SK-N-SH treated with all-trans-retinoic acid at 6 μM for 48 hours (cell line): ENCODE measurements at regions not wholly inside any gene's neighbourhood (a gene's known extent, or its start where the extent isn't known, plus 50 kb on each side); places are given as distances from the start of the nearest gene placed in this dataset.

ENCODE experiments used
- TOX ChIP-seq: fragments of 250-450 bp; sonication (Bioruptor Pico); IDR thresholded peaks from 2 replicates; pipeline ENCODE4 v1.8.0; 2021; ENCODE audit warnings: mild to moderate bottlenecking, moderate library complexity, borderline replicate concordance
- ZNF70 ChIP-seq: fragments of 450-650 bp; formaldehyde crosslinking; IDR thresholded peaks from 2 replicates; pipeline ENCODE4 v1.5.0; 2020; ENCODE audit warnings: mild to moderate bottlenecking, moderate library complexity

DNA sequence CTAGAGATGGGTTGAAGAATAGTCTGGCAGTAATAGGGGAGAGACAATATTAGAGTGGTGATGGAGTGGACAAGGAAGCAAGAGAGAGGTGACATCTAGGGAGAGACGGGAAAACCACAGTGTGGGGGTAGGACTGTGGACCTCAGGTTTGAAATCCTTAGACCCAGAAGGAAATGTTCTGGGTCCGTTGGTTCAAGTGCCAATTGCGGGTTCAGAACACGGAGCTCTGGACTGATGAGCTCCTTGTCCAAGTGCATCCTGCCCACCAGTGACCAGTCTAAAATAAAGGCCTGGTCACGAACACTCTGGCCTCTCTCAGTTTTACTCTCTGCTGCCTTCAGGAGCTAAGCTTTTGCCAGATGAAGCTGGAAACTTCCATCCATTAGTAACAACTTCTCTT is 174.0 kb downstream of the LINC00237 start:
- TF ChIP-seq ZNF70 (no peak), TOX (CRISPR knock-in tag) (no peak)
